Endothelial cell of hepatic sinusoid (primary cell): ENCODE measurements at regions not wholly inside any gene's neighbourhood (a gene's known extent, or its start where the extent isn't known, plus 50 kb on each side); places are given as distances from the start of the nearest gene placed in this dataset.

Experiments used
- in situ Hi-C: cut with HindIII; loops from 2 replicates; pipeline ENCODE4 v1.10.0; 2017; ENCODE audit warnings: low sequenced_read_pairs

GRCh38 chr14:104470588-104470987 is 109.0 kb upstream of the C14orf180 start:
- in situ Hi-C loops, result no loop called here

- in situ Hi-C loops, result no loop called here
Measured at GRCh38 chr14:104471114-104471513, 108.5 kb upstream of the C14orf180 start.

- in situ Hi-C loops, result no loop called here
Measured at GRCh38 chr14:104472073-104472472, 107.5 kb upstream of the C14orf180 start.

GRCh38 chr14:104472536-104473243 is 106.9 kb upstream of the C14orf180 start:
- in situ Hi-C loops, result no loop called here

GRCh38 chr14:104473244-104473565 is 106.4 kb upstream of the C14orf180 start:
- in situ Hi-C loops, result no loop called here

- in situ Hi-C loops, result no loop called here
Measured at GRCh38 chr14:104473649-104474494, 105.7 kb upstream of the C14orf180 start.

- in situ Hi-C loops, result no loop called here
Measured at GRCh38 chr14:104474495-104475213, 104.9 kb upstream of the C14orf180 start.

- in situ Hi-C loops, result no loop called here
Measured at GRCh38 chr14:104475256-104475655, 104.3 kb upstream of the C14orf180 start.

GRCh38 chr14:104475802-104476201 is 103.8 kb upstream of the C14orf180 start:
- in situ Hi-C loops, result no loop called here

GRCh38 chr14:104476437-104476836 is 103.1 kb upstream of the C14orf180 start:
- in situ Hi-C loops, result no loop called here

- in situ Hi-C loops, result no loop called here
Measured at GRCh38 chr14:104477117-104477623, 102.4 kb upstream of the C14orf180 start.

- in situ Hi-C loops, result no loop called here
Measured at GRCh38 chr14:104477666-104478380, 101.7 kb upstream of the C14orf180 start.

GRCh38 chr14:104478656-104479055 is 100.9 kb upstream of the C14orf180 start:
- in situ Hi-C loops, result no loop called here

GRCh38 chr14:104479901-104480300 is 99.7 kb upstream of the C14orf180 start:
- in situ Hi-C loops, result loop anchor here (10.0 kb wide), 1 partner anchor 245 kb away; no protein-coding TSS in a partner anchor

- in situ Hi-C loops, result loop anchor here (10.0 kb wide), 1 partner anchor 247 kb away; no protein-coding TSS in a partner anchor
Measured at GRCh38 chr14:104481323-104481722, 98.2 kb upstream of the C14orf180 start.

GRCh38 chr14:104482017-104482416 is 97.5 kb upstream of the C14orf180 start:
- in situ Hi-C loops, result loop anchor here (10.0 kb wide), 1 partner anchor 247 kb away; no protein-coding TSS in a partner anchor

- in situ Hi-C loops, result loop anchor here (5.0 to 10.0 kb wide), 2 partner anchors 56 to 252 kb away; no protein-coding TSS in a partner anchor
Measured at GRCh38 chr14:104486222-104486923, 93.2 kb upstream of the C14orf180 start.

GRCh38 chr14:104494483-104494882 is 85.1 kb upstream of the C14orf180 start:
- in situ Hi-C loops, result no loop called here

GRCh38 chr14:104496095-104496494 is 83.5 kb upstream of the C14orf180 start:
- in situ Hi-C loops, result no loop called here
